Coronary artery (tissue), 2 donors: ENCODE measurements at regions not wholly inside any gene's neighbourhood (a gene's known extent, or its start where the extent isn't known, plus 50 kb on each side); places are given as distances from the start of the nearest gene placed in this dataset.

Experiments used
- DNase-seq: peaks from one replicate; pipeline ENCODE4 v3.0.0-alpha.2; 2017; ENCODE audit warnings: low spot score
- H3K27ac ChIP-seq, 2 donors: fragments of 200-600 bp; sonication (generic); one replicate each; pipeline ENCODE4 v1.5.1; 2016 to 2019
- H3K4me3 ChIP-seq: fragments of 200-600 bp; sonication (generic); 2 replicates; pipeline ENCODE4 v1.5.1; 2016; ENCODE audit warnings: mild to moderate bottlenecking, moderate library complexity
- TF ChIP-seq, protein P1 (sequence below): fragments of 200-600 bp; sonication (generic); IDR thresholded peaks from one replicate; pipeline ENCODE4 v1.5.1; 2019; ENCODE audit warnings: antibody characterized with exemption

DNA sequence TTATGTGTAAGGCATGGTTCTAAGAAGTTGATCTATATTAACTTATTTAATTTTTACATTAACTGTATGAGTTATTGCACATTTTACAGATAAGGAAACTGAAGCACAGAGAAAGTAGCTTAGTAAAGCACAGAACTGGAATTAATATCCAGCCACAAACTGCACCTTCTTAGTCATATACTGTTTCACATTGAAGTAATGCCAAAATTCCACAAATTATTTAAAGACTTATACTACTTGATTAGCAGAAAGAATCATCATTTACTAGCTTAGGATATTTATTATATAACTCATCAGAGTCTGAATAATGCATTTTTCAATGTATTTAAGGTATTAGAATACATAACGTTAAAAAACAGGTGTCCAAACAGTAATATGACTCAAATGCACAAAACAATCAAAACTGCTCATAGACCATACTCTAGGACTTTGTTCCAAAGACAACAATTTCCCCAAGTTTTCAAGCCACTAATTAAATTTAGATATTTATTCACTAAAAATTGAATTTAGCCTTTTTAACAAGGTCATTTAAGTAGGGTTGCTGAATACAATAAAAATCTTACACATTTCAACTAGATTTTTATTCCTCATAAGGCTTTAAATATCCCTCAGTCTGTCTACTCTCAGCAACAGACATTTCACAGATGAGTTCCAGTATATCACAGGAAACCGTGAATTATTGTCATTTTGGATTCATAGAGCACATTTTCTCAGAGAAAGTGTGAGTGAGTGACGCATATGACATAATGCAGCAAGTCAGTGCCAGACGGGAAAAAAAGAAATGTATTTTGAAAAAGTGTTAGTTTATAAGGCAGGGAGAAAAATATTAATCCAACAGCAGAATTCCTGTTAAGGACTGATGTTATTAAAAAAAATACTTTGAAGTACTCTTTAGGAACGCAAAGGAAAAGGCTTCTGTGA lies 782.5 kb downstream of the TMTC2 start:
- TF ChIP-seq, protein P1, sequence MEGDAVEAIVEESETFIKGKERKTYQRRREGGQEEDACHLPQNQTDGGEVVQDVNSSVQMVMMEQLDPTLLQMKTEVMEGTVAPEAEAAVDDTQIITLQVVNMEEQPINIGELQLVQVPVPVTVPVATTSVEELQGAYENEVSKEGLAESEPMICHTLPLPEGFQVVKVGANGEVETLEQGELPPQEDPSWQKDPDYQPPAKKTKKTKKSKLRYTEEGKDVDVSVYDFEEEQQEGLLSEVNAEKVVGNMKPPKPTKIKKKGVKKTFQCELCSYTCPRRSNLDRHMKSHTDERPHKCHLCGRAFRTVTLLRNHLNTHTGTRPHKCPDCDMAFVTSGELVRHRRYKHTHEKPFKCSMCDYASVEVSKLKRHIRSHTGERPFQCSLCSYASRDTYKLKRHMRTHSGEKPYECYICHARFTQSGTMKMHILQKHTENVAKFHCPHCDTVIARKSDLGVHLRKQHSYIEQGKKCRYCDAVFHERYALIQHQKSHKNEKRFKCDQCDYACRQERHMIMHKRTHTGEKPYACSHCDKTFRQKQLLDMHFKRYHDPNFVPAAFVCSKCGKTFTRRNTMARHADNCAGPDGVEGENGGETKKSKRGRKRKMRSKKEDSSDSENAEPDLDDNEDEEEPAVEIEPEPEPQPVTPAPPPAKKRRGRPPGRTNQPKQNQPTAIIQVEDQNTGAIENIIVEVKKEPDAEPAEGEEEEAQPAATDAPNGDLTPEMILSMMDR = no peak
- Histone ChIP-seq H3K4me3 (no peak overlapping the region), H3K27ac (no peak overlapping the region)
- no peak for DNase-seq

DNA sequence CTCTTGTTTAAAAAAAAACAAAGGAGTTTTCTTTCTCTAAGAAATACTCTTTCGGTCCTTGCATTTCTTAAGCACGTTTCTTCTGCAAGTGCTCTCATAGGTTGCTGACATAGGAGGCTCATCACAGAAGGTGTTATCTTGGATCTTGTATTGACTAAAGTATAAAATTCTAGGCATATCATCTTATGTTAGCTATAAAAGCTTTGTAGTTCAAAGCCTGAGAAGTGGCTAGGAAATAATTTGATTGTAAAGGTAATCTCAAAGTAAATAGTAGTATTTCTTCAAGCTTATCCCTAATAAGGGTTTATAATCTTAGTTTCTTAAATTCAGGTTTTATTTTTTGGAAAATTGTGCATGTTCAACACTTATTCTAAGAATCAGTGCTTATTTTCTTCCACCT lies 778.9 kb downstream of the TMTC2 start:
- Histone ChIP-seq H3K4me3 (no peak overlapping the region), H3K27ac (no peak overlapping the region)
- no peak for DNase-seq
- TF ChIP-seq, protein P1 = no peak

DNA sequence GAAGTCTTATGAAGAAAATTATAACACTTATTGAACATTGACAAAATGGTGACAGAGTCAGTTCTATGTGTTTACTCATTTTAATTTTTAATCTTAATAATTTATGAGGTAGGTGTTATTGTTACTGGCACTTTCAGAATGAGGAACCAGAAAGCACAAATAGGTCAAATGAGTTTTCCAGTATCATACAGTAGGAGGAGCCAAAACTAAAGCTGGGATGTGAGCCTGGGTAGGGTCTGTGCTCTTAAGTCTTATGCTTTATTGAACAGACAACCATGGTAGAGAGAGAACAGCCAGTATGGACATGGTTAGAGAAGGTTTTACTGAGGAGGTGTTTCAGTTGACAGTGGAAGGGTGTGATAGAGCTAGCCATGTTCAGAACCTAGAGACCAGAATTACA lies 775.7 kb downstream of the TMTC2 start:
- no peak overlapping the region for H3K27ac ChIP-seq
- no peak overlapping the region for H3K4me3 ChIP-seq
- no peak for DNase-seq
- TF ChIP-seq, protein P1 = no peak

DNA sequence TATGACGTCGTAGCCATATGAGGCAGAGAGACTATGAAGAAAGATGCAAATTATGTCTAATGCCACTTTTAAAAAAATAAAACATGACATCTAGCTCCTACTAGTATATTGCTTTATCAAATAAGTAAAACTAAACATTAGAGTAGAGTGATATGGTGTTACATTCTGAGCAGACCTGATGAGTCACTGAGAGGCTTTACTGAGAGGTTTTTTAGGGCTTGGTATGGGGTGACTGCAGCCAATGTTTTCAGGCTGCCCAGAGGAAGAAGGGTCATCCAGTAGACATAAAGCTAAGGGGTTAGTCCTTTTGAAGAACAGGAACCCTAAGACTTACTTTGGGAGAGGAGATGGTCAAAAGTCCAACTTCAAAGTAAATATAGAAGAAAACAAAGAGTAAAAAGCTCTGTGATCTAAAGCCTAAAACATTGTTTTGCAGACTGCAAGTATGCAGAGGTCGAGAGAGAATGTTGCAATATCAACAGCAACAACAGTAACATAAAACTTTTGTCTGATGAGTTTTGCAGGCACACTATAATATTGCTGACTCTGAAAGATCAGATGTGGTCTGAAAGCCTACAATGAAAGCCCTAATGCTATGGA lies 774.7 kb downstream of the TMTC2 start:
- Histone ChIP-seq H3K4me3 (no peak overlapping the region), H3K27ac (no peak overlapping the region)
- no peak for DNase-seq
- TF ChIP-seq, protein P1 = no peak

DNA sequence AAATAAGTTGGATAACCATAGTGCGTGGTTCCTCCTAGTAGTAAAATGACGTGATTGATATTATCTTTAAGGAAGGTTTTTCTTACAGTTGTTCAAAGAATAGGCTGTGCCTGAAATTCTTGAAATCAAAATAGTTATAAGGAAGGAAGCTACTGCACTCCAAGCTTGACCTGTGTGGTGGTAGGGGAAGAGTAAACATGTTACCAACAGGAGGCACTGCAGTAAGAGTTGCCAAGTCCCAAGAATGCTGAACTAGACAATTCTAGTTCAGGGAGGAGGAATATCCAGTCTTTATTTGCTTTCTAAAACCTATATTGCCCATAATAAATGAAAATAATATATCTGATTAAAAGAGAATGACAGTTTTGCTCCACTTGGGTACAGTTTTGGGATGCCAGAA lies 764.5 kb downstream of the TMTC2 start:
- DNase-seq = no peak
- Histone ChIP-seq H3K4me3 (no peak overlapping the region), H3K27ac (no peak overlapping the region)
- TF ChIP-seq, protein P1 = no peak

DNA sequence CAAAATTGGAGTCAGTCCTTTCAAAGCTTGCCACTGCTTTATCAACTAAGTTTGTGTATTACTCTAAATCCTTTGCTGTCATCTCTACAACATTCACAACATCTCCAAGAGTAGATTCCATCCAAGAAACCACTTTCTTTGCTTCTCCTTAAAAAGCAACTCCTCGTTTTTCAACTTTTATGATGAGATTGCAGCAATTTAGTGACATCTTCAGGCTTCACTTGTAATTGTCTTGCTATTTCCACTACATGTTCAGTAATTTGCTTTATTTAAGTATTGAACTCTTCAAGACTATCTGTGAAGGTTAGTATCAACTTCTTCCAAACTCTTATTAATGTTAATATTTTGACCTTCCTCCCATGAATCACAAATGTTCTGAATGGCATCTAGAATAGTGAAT lies 747.9 kb downstream of the TMTC2 start:
- Histone ChIP-seq H3K27ac (no peak overlapping the region), H3K4me3 (no peak overlapping the region)
- TF ChIP-seq, protein P1 = no peak
- DNase-seq = no peak
